HG02678 (cell line): ENCODE measurements at regions not wholly inside any gene's neighbourhood (a gene's known extent, or its start where the extent isn't known, plus 50 kb on each side); places are given as distances from the start of the nearest gene placed in this dataset.
"Not testable (repeated sequence)": the region's sequence is repeated elsewhere in the genome, so short reads cannot be mapped to it uniquely, and the experiment has no call there.

ENCODE experiments used
- ATAC-seq: cut with Tn5 transposase; IDR thresholded peaks from one replicate; pipeline ENCODE4 v1.9.1; 2021; ENCODE audit warnings: mild to moderate bottlenecking, moderate library complexity; ENCODE audit not compliant: unreplicated experiment

DNA sequence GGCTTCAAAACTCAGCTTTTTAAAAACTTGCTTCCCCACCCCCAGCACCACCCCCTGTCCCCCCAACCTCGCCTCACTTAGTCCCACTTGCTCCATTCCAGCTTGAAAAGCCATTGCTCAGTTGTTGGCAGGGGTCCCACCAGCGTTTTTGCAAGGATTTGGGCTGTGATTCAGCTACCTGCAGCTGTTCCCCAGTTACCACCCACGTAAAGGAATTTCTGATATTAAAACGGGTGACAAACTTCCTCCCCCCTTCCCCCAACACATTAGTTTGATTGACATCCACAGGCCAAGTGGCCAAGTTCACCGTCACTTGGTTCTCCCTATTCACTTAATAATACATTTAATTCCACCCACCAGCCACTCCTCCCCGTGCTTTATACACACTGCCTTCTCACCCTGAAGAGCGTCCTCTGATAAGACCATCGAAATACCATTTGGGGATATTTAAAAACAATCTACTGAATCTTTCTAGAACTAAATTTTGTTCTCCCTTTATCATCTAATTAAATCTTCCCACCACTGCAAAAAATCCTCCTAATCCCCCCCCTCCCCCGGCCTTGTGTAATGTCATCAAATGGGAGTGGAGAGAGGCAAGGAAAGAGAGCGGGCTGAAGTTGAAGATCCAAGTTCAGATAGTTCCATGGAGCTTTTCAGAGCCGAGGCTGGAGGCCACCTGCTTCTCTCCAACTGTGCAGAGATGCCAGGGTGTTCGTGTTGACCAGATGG is 55.1 kb downstream of the SOX9 start:
- no peak for ATAC-seq

DNA sequence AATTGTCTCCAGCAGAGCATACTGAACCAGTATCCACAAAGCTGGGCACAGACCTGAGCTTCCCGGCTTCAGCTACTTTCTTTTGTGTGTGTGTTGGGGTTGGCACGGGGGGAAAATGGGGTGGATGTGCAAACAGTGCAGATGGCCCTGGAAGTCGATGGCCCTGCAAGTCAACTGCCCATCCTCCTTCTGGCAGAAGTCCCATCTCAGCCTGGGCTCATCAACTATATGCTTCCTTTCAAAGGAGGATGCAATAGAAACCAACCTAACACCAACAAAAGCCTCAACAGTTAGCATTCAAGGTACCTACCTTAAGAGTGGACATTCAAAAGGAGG is 55.7 kb downstream of the SOX9 start:
- ATAC-seq, result no peak

DNA sequence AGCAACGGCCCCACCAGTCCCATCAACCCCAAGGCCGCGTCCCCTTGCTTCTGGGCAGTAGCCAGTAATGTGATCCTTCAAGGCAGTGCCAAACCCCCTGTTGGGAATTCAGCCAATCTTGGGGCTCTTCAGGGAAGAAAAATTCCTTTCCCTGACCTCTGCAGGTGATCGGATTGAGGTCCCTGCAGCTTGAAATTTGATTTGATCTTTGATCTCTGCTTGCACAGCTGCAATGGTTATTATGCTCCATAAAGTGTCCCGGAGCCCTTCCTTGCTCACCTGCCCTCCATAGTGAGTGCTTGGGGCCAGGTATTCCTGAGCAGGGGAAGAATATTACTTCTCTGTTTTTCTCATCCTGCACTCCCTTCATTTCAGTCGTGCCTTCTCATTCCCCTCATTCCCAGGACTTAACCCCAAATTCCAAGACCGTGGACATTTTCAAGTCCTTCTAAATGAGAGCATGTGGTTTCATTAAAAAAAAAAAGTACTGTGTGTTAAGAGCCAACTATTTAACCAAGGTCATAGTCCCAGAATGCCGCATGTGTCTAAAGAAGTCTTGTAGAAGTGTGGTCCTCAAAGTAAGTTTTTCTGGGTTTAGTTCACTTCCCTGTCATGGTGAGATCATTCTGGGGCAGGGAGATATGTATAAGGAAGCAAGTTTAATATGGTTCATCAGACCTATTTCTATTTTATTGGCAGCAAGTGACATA is 56.3 kb downstream of the SOX9 start:
- no peak for ATAC-seq

DNA sequence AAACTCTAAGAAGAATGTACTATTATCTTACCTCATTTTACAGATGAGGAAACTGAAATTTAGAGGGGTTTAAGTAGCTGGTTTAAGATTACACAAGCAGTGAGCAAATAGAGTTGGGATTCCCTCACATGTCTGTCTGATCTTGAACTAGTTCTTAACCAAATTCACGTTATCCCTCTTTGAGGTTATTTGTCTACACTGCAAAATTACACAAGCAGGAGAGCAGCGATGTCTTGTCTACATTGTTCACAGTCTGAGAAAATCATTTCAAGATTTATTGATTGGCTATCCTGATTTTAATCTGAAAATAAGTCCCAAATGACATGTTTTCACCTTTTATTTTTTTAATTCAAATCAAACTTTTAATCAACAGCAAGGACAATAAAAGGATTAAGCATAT is 56.9 kb downstream of the SOX9 start:
- no peak for ATAC-seq

DNA sequence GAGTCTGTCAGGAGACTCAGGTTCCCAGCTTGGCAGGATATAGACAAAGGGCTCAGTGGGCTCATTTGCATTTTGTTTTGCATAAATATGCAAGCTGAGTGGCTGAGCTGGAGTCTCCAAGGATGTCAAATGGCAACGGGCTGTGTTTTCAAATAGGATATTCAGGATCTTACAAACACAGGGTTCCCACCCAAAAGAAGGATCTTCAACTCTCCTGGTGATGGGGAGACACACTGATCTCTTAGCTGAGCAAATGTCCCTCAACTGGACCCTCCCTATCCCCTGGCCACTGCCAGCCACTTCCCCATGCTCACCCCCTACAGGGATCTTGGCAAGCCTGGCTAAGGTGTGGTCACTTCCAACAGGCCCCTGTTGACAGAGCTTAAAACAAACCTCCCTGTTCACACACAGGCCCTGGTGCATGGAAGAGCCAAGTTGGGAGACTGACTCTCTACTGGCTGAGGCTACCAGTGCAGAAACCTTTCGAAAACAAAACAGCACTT is 61.6 kb downstream of the SOX9 start:
- no peak for ATAC-seq

DNA sequence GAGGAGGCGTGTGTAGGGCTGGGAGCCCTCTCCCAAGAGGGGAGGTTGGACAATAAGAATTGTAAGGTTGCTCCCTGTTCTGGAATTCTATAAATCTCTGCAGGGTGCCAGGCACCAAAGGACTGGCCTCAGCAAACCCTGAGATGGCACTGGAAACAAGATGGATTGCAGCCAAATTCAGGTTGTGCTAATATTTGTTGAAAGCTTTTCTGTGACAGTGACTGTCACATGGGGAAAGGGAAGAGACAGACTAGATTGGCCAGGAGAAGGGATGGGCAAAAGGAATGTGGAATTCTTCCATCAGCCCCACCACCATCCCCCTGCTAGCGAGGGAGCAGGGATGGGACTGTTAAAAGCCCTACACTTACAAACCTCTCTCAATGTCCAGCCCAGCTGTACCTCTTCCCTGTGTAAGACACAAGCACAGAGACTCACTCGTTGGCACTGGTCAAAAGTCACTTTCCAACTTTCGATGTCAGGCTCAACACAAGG is 62.4 kb downstream of the SOX9 start:
- no peak for ATAC-seq

DNA sequence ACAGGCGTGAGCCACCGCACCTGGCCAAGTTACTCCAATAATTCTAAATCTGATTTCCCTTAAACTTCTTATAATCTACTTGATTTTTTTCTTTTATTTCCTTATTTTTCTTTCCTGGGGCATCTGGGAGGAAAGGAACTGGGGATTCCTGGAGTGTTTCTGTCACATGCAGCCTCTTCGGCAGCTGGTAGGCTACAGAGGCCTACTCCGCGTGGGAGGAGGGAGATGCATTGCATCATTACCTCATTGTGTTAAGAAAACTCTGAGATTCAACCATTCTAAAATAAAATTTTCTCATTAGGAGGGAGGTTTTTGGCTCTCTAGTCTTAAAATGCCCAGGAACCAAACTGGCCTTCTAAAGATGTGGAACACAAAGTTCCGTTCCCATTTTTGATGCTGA is 64.0 kb downstream of the SOX9 start:
- ATAC-seq, result no peak

DNA sequence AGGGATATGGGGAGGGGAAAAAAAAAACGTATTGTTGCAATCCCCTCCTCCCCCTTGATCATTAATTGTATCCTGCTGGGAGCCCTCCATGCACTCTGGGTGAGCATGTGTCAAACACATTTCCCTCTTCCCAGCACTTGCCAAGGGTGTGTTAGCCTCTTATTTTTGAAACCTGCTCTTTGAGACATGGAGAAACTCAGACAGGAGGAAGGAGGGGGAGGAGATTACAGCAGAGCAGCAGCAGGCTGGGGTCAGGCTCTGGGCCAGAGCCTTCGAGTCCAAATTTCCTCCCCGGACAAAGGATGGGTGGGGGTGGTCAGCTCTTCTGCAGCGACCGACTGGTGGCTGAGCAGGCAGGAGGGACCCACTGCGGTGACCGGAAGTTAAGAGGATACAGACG is 64.7 kb downstream of the SOX9 start:
- no peak for ATAC-seq

DNA sequence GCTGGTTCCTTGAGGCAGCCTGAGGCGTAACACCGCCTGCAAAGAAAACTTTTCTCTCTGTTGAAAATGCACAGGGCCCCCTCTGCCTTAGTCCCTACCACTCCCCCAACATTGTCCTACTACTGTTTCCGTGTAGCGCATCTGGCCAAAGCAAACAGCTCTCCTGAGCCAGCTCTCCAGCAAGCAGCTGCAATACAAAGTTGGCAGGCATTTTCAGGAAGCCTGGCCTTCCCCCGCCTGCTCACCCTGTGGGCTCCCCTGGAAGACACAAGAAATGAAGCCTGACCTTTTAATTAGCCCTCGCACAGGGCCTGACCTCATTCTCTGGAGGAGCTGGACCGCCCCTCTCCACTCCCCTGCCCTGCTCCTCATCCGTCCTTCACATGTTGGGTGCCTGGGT is 66.7 kb downstream of the SOX9 start:
- no peak for ATAC-seq

DNA sequence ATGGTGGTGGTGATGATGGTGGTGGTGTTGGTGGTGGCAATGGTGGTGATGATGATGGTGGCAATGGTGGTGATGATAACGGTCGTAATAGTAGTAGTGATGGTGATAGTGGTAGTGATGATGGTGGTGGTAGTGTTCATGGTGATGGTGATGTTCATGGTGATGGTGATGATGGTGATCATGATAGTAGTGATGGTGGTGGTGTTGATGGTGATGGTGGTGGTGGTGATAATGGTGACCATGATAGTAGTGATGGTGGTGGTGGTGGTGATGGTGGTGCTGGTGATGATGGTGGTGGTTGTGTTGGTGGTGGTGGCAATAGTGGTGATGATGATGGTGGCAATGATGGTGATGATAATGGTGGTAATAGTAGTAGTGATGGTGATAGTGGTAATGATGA is 68.0 kb downstream of the SOX9 start:
- no peak for ATAC-seq

DNA sequence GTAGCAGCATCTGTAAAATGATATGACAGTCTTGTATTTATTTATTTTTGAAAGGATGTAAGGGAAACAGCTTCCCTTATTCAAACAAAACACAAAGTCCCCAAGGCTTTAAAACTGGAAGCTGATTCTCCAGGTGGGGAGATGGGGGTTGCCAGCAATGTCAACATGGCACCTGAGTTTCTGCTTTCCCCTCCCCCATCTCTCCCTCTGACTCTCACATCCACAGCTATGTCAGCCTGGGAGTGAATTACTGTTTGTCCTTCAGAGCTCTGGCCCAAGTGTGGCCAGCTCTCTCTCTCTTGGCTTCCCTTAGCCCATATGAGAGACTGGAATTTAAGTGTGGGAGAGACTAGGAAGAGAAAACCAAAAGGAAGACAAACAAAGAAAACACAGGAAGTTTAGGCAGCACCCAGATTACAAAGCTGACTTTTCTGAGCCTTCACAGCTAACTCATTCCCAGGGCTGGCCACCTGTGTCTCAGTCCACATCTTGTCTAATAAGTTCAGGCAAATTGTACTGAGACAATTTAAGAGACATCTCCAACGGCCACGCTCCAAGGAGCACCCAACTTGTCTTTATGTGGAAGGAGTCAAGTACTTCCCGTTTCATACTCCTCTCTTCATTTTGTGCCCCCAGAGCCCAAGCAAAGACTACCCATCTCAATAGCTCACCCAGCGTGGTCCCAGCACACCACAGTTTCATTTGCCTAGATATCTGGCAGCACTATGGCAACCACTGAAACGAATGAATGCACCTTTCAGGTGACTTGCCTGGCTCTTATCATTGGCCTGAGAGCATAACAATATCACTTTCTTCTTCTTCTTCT is 69.2 kb downstream of the SOX9 start:
- ATAC-seq, result no peak

DNA sequence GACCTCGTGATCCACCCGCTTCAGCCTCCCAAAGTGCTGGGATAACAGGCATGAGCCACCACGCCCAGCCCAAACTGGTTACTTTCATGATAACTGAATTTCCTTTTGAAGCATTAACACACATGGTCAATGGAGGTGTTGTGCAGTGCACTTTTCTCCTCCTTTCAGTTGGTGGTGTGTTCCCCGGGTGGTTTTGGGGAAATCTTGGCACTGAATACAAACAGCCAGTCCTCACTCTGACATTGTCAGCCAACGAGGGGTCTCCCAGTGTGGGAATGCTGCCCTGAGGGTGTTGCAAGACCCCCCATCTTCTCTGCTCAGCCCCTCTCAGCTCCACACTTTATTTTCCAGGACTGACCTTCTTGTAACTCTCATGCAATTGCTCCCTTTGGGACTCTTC is 70.5 kb downstream of the SOX9 start:
- no peak for ATAC-seq

DNA sequence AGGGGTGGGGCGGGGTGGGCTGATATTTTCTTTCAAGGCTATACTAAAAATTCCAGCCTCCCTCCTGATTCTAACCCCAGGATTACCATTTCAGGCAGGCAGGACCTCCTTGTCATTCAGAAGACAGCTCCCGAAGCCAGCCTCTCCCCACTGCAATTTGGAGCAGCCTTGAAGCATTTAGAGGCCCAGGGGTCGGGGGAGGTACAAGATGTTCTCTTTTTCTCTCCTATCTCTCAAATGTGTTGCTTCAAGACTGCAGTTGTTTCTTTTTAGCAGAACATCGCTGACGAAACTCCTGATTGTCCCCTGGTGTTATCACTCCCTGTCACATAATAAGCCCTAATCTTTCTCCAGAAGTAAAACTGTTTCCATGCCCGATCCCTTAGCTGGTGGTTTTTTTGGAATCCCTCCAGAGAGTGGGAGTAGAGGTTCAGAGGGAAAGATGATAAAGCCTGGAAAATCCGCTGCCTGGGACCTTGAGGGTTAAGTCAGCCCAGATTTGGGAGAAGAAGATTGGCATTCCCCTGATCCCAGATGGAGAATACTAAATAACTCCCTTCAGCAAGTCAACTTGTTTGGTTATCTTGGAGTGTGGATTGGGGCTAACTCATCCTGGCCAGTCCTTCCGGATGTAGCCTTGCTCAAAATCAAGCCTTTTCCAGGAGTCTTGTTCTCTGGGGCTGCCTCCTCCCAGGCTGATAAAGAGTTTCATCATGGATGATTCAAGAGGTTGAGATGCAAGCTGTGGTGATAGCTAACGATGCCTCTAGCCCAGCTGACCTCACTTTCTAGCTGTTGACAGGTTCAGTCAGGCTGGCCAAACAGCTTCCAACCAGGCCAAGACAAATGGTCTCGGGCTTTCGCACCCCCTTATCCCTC is 71.3 kb downstream of the SOX9 start:
- no peak for ATAC-seq

DNA sequence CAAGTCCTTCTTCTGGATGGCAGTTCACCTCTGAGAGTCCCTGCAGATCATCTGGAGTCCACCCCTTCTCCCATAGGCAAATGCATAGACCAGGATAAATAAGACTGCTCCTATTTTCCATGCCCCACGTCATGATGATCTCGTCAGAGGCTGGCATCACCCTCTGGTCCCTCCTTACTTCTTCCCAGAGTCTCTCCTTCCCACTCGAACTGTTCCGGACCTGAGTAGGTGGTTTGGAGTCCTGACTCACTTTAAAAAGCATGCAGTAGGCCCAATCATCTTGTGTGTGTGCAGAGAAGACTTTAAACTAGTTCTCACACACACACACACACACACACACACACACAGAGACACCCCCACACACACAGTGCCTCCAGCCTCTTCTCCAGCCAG is 72.0 kb downstream of the SOX9 start:
- no peak for ATAC-seq

DNA sequence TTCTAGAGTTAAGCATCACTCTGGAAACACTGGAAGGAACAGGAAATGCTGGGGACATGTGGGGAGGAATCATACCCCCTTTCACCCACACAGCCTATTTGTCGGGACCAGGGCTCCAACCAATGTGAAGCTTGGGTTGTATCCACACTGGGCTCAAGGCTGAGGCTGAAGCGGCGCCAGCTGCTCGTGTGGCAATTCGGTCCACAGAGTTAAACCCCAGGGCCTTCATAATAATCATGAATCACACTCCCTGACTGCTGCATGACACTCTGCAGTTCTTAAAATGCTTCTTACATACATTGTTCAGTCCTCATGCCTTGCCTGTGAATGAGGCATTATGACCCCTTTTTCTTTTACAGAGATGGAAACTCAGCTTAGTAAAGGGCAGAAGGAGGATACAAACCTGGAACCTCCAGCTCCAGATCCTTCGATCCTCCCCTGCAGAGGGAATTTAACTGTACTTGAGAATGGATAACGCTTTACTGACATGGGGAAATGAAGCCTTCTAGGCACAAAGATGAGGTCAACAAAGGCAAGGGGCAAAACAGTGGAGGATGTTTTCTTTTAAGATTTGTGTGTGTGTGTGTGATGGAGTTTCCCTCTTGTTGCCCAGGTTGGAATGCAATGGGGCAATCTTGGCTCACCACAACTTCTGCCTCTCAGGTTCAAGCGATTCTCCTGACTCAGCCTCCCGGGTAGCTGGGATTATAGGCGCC is 72.7 kb downstream of the SOX9 start:
- no peak for ATAC-seq

DNA sequence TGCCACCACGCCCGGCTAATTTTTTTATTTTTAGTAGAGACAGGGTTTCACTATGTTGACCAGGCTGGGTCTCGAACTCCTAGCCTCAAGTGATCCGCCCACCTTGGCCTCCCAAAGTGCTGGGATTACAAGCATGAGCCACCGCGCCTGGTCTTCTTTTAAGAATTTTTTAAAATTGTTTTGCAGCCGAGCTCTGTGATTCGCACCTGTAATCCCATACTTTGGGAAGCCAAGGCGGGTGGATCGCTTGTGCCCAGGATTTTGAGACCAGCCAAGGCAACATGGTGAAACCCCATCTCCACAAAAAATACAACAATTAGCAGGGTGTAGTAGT is 73.3 kb downstream of the SOX9 start:
- ATAC-seq, result not testable (repeated sequence)

DNA sequence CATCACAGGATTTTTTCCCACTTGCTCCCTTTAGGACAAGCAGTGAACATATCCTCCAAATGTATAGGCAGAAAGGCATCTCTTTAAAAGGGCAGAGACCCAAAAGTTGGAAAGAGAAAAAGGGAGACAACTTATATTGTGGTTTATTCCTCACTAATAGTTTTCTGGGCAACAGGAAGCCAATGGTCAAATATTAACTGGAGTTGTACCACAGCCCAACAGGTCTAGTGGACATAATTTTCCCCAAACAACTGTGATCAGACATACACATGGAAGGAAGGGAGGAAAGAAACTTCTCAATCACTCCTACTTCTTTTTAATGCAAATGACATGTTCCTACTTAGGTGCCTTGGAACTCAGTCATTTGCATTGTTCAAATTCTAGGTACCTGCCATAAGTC is 78.4 kb downstream of the SOX9 start:
- no peak for ATAC-seq

DNA sequence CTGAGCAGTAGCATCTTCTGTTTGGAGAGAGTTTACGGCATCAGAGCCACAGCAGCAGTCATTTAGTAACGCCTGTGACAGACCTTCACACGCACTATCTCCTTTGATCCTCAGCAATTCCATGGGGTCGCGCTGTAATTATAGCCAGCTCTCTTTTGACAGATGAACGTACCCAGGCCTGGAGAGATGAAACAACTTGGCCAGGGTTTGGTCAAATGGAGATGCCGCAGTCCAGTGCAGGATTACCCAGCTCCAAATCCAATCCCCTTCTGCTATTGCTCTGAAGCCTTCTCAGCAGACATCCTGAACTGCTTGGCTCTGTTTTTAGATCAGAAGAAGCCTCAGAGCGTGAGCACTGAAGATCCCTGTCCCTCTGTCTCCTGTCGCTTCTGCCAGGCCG is 83.9 kb downstream of the SOX9 start:
- no peak for ATAC-seq

DNA sequence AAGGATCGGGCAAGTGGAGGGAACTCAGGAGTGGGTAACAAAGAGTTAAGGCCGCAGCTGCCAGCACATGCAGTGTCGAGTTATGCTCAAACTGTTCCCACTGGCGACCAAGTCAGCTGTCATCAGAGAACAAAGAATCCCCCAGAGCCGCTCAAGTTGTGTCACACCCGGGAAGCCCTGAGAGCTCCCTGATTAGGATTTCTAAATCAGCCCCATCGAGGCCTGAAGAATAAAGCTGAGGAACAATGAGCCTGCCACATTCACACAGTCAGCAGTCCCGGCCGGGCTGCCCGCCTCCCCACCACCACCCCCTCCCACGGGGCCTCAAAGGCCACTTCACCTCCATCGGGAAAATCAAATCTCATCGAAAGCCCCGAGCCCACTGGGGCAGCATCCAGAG is 84.5 kb downstream of the SOX9 start:
- no peak for ATAC-seq

DNA sequence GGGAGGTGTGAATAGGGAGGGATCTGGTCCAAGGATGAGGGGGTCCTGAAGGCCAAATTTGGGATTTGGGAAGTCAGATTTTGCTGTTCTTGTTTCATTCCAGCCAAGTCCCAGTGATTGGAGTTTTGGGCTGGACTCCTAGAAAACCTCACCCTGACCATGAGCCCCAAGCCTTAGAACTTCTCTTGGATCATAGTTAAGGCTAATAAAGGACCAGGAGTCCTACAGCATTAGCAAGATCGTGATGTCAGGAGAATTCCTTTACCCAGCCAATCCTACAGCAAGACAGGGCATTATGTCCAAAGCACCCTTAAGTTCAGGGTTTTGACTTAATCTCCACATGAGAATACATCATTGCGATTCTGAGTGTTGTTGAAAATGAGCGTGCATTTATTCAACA is 85.0 kb downstream of the SOX9 start:
- ATAC-seq, result no peak
